ENCODE measurements at regions not wholly inside any gene's neighbourhood (a gene's known extent, or its start where the extent isn't known, plus 50 kb on each side); places are given as distances from the start of the nearest gene placed in this dataset.

DNA sequence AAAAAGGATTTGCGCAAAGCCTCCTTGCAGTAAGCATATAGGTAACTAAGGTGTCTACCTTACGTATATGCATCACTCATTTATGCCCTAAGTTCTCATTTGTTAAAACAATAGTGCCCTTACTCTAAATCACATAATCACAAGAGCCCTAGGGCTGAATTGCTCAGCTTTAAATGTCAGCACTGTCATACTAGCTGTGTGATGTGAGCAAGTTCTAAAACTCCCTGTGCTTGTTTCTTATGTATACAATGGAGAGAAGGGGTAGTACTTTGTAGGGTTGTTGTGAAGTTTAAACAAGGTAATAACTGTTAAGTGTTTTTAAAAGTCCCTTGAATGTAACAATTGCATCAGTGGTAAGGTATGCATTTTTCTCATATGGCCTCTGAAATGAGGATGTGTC lies 169.5 kb upstream of the DMRT1 start:
- TF ChIP-seq, protein P1, sequence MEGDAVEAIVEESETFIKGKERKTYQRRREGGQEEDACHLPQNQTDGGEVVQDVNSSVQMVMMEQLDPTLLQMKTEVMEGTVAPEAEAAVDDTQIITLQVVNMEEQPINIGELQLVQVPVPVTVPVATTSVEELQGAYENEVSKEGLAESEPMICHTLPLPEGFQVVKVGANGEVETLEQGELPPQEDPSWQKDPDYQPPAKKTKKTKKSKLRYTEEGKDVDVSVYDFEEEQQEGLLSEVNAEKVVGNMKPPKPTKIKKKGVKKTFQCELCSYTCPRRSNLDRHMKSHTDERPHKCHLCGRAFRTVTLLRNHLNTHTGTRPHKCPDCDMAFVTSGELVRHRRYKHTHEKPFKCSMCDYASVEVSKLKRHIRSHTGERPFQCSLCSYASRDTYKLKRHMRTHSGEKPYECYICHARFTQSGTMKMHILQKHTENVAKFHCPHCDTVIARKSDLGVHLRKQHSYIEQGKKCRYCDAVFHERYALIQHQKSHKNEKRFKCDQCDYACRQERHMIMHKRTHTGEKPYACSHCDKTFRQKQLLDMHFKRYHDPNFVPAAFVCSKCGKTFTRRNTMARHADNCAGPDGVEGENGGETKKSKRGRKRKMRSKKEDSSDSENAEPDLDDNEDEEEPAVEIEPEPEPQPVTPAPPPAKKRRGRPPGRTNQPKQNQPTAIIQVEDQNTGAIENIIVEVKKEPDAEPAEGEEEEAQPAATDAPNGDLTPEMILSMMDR (IDR thresholded peaks at IDR 0.05) = no peak
- TF ChIP-seq EP300 (IDR thresholded peaks at IDR 0.05) = no peak
- no peak overlapping the region for H3K4me3 ChIP-seq
- no peaks in the 10 kb centered on the region for H3K27me3 ChIP-seq
- H3K36me3 ChIP-seq = no peaks in the 10 kb centered on the region
- intact Hi-C loops (cut with DNase I; ENCODE audit: low total_unique reads) = no loop called here
- peaks cover 0 to 26% (median 8%) of the 10 kb centered on the region in 4 donors for H3K4me1 ChIP-seq
- no peak overlapping the region for H3K27ac ChIP-seq
- DNase-seq = no peak
- H3K9me3 ChIP-seq = peaks cover 0 to 8% (median 4%) of the 10 kb centered on the region in 4 donors
- WGBS, 5 donors = 88 to 97% (median 96%) methylated on average over 2 of the region's 2 CpGs

- no peak overlapping the region for H3K4me3 ChIP-seq
- no peak for DNase-seq
- TF ChIP-seq POLR2A (IDR thresholded peaks at IDR 0.05) (no peak), POLR2AphosphoS5 (IDR thresholded peaks at IDR 0.05) (no peak), EP300 (IDR thresholded peaks at IDR 0.05) (no peak)
- TF ChIP-seq, protein P1 (IDR thresholded peaks at IDR 0.05) = no peak
- no peaks in the 10 kb centered on the region for H3K27me3 ChIP-seq
- peaks cover 0 to 32% (median 11%) of the 10 kb centered on the region in 4 donors for H3K4me1 ChIP-seq
- H3K27ac ChIP-seq = no peak overlapping the region
- WGBS, 5 donors = 69 to 86% (median 75%) methylated on average over 4 of the region's 4 CpGs
- no peaks in the 10 kb centered on the region for H3K36me3 ChIP-seq
- peaks cover 0 to 8% (median 4%) of the 10 kb centered on the region in 4 donors for H3K9me3 ChIP-seq
- intact Hi-C loops (cut with DNase I; ENCODE audit: low total_unique reads) = no loop called here
Measured at GRCh38 chr9:672851-673250, 168.6 kb upstream of the DMRT1 start.

DNA sequence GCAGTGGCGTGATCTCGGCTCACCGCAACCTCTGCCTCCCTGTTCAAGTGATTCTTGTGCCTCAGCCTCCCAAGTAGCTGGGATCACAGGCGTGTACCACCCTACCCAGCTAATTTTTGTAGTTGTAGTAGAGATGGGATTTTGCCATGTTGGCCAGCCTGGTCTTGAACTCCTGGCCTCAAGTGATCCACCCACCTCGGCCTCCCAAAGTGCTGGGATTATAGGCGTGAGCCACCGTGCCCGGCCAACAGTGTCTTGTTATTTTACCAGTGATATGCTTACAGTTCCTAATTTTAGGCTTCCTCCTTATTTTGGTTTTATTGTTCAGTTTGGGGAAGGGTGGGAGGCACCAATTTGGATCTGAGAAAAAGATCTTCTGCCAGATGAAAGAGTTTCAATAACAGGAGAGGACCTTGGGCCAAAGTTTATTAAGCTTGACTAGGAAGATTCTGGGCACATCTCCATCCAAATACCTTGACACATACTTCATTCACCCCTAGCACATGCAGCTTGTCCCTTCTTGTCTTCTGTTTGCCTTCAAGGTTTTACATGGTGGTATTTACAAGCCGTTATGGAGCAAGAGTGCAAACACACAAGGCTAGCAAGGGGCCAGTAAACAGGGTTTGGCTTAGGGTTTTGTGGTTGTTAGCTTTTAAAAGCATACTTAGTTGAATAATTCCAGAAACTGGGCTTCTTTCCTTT lies 168.1 kb upstream of the DMRT1 start:
- H3K27ac ChIP-seq = peak overlapping the region in 1 of 5 donors; percentile 16

DNA sequence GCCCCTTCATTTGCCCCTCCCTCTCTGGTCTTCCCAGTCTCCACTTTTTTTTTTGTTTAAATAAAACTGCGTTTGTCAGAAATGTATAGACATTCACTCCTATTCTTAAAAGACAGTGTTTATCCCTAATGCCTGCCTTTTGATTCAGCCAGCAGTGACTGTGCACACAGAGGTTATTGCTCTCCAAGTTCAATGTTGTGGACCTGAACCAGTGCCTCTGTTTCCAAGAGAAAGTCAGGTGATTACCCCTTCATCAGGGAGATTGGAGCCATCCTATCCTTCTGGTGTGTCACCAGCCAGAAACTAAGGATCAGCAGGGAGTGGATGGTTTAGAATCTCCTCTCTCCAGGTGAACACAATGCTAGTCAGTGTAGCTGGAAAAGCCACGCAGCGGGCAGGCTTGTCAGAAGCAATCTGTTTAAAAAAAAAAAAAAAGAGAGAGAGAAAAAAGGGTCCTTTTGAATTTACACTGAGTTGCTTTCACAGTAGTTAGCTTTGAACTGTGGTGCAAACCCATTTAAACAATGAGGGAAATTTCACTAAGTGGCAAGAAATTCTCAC lies 167.5 kb upstream of the DMRT1 start:
- no peaks in the 10 kb centered on the region for H3K27me3 ChIP-seq
- DNase-seq = no peak

More for the DNA sequence above, 168.1 kb upstream of the DMRT1 start:
- WGBS, 5 donors = 78 to 88% (median 83%) methylated on average over 9 of the region's 9 CpGs
- Histone ChIP-seq H3K27me3 (no peaks in the 10 kb centered on the region), H3K9me3 (peaks cover 0 to 8% (median 4%) of the 10 kb centered on the region in 4 donors), H3K4me3 (no peak overlapping the region), H3K36me3 (no peaks in the 10 kb centered on the region), H3K4me1 (peaks cover 0 to 37% (median 14%) of the 10 kb centered on the region in 4 donors)
- intact Hi-C loops (cut with DNase I; ENCODE audit: low total_unique reads) = no loop called here
- TF ChIP-seq EP300 (IDR thresholded peaks at IDR 0.05) (no peak), POLR2AphosphoS5 (IDR thresholded peaks at IDR 0.05) (no peak), POLR2A (IDR thresholded peaks at IDR 0.05) (no peak)
- TF ChIP-seq, protein P1 (IDR thresholded peaks at IDR 0.05) = no peak
- DNase-seq = no peak

More for the DNA sequence above, 167.5 kb upstream of the DMRT1 start:
- Histone ChIP-seq H3K9me3 (peaks cover 0 to 8% (median 2%) of the 10 kb centered on the region in 4 donors), H3K36me3 (no peaks in the 10 kb centered on the region), H3K4me3 (no peak overlapping the region), H3K4me1 (peaks cover 0 to 40% (median 14%) of the 10 kb centered on the region in 4 donors), H3K27ac (peak overlapping the region in 1 of 5 donors; percentile 16)
- WGBS, 5 donors = 38 to 50% (median 42%) methylated on average over 3 of the region's 3 CpGs
- TF ChIP-seq POLR2AphosphoS5 (IDR thresholded peaks at IDR 0.05) = no peak
- TF ChIP-seq, protein P1 (IDR thresholded peaks at IDR 0.05) = no peak
- intact Hi-C loops (cut with DNase I; ENCODE audit: low total_unique reads) = no loop called here
